GM12872 (cell line): ENCODE measurements at regions not wholly inside any gene's neighbourhood (a gene's known extent, or its start where the extent isn't known, plus 50 kb on each side); places are given as distances from the start of the nearest gene placed in this dataset.

Experiments used
- TF ChIP-seq, protein P1 (sequence below): IDR thresholded peaks from 3 replicates; pipeline ENCODE4 v1.5.1; 2011; ENCODE audit warnings: low read depth, mild to moderate bottlenecking, low read length, moderate library complexity; ENCODE audit not compliant: insufficient read depth

DNA sequence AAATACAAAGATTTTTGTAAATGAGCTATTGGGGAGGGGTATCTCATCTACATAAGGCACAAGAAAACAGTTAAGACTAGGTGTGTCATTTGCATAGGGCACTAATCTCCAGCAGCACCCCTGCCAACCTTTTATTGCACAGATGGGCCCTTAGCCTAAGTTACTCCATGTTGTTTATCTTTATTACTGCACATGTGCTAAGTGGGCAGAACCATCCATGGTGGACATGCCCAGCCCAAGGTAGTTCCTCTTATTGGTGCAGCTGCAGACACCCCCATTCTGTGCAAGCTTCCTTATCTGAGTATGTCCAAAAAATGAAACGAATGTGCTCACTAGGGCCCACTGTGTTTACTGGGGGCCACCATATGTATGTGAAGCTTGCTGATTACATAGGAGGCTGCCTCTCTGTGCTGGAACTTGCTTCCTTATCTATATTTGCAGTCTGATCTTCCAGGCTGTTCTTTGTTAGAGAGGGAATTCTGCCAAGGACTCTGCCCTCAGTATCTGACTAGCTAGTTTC is 77.3 kb upstream of the NEK7 start:
- TF ChIP-seq, protein P1, sequence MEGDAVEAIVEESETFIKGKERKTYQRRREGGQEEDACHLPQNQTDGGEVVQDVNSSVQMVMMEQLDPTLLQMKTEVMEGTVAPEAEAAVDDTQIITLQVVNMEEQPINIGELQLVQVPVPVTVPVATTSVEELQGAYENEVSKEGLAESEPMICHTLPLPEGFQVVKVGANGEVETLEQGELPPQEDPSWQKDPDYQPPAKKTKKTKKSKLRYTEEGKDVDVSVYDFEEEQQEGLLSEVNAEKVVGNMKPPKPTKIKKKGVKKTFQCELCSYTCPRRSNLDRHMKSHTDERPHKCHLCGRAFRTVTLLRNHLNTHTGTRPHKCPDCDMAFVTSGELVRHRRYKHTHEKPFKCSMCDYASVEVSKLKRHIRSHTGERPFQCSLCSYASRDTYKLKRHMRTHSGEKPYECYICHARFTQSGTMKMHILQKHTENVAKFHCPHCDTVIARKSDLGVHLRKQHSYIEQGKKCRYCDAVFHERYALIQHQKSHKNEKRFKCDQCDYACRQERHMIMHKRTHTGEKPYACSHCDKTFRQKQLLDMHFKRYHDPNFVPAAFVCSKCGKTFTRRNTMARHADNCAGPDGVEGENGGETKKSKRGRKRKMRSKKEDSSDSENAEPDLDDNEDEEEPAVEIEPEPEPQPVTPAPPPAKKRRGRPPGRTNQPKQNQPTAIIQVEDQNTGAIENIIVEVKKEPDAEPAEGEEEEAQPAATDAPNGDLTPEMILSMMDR: no peak

DNA sequence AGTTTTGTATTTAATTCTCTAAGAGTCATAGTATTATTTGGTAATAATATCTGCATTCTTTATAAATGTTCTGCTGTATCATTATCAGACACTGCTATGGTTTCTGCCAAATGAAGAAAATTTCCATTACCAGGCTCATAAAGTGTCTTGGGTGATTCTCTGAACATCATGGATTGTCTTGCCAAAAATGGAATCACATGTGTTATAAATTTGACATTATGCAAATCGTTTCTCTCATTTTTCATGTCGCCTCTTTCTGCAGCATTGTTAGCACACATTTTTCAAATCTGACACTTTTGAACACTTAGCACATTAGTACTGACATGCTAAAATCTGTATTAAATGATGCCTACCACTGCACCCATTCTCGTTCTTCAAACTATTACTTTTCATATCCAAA is 74.2 kb upstream of the NEK7 start:
- TF ChIP-seq, protein P1: no peak

DNA sequence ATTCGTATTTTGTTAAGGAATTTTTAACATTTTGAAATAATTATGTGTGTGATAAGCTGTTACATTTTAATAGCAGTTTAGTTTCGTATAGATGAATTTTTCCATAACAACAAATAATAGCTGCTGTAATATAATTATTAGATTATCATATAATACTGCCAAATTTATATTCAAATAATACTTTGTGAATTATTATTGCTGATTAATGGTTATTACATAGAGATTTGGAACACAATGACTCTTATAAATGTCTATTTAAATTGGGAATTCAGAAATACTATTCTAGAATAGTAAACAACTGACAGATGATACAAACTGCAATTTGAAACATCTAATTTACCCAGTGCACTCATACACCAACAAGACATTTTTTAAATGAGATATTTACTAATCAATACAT is 73.2 kb upstream of the NEK7 start:
- TF ChIP-seq, protein P1: no peak

DNA sequence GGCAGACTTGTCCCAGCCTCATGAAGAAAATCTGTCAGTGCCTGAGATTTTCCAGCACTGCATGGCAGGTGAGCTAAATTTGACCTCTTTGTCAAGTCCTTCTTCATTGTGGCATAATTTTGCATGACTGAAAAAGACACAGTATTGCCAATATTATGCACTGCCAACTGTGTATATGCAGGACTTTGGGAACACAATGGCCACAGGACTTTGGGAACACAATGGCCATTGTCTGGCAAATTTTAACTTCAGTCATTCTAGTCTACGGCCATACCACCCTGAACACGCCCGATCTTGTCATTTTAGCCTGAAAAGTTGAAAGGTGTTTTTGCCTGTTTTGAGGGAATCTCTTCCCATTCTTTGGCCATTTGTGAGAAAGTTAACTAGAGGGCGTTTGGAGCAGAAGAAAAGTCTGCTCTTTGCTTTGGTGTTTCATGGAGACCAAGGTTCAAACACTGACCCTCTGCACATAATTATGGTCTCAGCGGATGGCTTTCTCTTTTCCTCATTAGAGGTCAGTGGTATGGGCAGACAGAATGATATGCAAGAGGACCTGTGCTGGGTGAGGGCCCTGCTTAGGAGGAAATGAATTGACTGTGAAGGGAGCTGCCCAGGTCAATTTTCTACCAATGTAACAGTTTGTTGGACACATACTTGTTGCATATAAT is 72.4 kb upstream of the NEK7 start:
- TF ChIP-seq, protein P1: no peak

DNA sequence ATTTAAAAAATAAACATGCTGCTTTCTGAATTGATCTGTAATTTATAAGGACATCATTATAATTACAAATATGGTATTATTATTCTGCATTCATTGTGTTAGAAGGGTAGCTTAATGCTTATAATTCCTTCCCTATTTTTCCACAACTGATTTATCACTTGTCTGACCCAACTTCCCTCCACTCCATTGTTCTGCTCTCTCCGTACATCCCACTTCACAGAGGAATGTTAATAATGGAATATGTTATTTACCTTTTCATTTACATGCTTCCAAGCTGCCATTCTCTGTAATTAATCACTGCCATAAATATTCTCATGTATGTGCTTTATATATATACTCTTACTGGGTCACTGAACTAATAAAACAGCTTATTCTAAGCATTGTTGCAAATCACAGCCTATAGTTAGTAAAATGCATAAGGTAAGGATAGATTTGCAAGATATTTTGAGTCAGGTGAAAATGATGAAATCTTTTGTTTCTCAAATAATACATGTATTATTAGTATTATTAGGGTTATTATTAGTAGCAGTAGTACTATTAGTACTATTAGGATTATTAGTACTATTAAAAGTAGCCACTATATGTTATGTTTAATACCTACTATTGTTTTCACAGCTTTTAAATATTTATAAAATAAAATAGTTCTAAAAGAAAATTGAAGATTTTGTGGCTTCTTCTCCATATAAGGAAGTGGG is 70.6 kb upstream of the NEK7 start:
- TF ChIP-seq, protein P1: no peak

DNA sequence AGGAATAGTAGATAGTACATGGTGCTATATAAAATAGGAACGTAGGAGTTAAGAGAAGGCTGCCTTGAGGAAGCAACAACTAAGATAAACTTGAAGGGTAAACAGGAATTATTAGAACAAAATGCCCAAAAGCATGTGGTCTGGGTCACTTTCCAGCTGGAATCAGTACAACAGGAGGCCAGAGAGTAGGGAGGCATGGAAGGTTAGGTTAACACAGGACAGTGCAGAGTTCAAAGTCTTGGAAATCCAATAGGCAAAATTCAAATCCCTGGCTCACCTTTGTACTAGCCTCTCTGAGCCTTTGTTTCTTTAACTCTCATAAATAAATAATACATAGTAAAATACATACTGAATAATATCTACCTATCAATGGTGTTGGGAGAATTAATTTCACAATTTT is 69.0 kb upstream of the NEK7 start:
- TF ChIP-seq, protein P1: no peak

DNA sequence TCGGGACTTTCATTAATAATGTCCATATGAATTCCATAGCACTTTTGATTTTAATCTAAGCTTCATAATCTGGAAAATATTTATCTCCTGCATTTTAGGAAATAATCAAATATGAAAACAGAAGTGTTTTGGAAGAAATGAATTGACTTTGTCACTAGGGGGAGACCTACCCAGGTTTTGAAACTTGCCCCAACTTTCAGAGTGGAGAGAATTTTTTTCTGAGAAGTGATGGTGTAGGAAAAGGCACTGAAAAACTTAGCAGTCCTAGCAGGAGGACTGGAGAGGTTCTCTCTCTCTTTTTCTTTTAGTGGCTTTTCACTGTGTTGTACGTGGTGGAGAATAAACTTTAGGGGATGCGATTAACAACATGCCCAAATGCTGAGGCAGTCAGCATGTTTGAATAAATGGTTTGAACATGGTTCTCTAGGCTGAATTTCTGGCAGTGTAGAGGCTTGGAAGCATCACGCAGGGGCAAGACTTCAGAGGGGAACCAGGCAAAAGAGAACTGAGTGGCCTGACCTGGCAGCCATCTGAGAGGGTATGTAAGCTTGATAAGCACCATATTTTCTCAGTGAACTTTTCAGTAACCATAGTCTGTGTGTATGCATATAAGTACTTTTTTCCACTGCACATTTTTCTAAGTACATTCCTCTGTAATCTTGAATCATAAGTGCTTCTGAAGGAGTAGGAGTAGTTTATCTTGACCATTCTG is 68.3 kb upstream of the NEK7 start:
- TF ChIP-seq, protein P1: peak; percentile 54; the same call in 2 of the 3 replicates
